GM23338 (cell line): ENCODE measurements at regions not wholly inside any gene's neighbourhood (a gene's known extent, or its start where the extent isn't known, plus 50 kb on each side); places are given as distances from the start of the nearest gene placed in this dataset.

Experiments
- CREB1 ChIP-seq: fragments of 250-450 bp; sonication (Bioruptor Pico); IDR thresholded peaks from 2 replicates; pipeline ENCODE4 v1.5.0; 2020; ENCODE audit warnings: low read depth, mild to moderate bottlenecking, moderate library complexity
- EZH2 ChIP-seq: fragments of 200-600 bp; sonication (generic); IDR thresholded peaks from one replicate; pipeline ENCODE4 v1.8.0; 2017; ENCODE audit warnings: antibody characterized with exemption, mild to moderate bottlenecking, low read depth; ENCODE audit not compliant: unreplicated experiment
- EZH2phosphoT487 ChIP-seq: fragments of 200-600 bp; sonication (generic); IDR thresholded peaks from one replicate; pipeline ENCODE4 v1.8.1; 2018; ENCODE audit warnings: antibody characterized with exemption; ENCODE audit not compliant: unreplicated experiment
- JUNB ChIP-seq: IDR thresholded peaks from one replicate; pipeline ENCODE4 v1.6.1; 2016; ENCODE audit warnings: antibody characterized with exemption; ENCODE audit not compliant: unreplicated experiment
- NANOG ChIP-seq: IDR thresholded peaks from 2 replicates; pipeline ENCODE4 v1.6.1; 2016; ENCODE audit warnings: antibody characterized with exemption, borderline replicate concordance
- POLR2AphosphoS5 ChIP-seq: IDR thresholded peaks from 2 replicates; pipeline ENCODE4 v1.6.1; 2016; ENCODE audit warnings: antibody characterized with exemption, low read depth
- STAT1 ChIP-seq: IDR thresholded peaks from one replicate; pipeline ENCODE4 v1.6.1; 2016; ENCODE audit warnings: antibody characterized with exemption; ENCODE audit not compliant: unreplicated experiment
- ZNF114 ChIP-seq: fragments of 250-450 bp; sonication (Bioruptor Pico); IDR thresholded peaks from 2 replicates; pipeline ENCODE4 v1.5.0; 2020; ENCODE audit warnings: mild to moderate bottlenecking, moderate library complexity
- ZNF331 ChIP-seq: fragments of 250-450 bp; sonication (Bioruptor Pico); IDR thresholded peaks from 2 replicates; pipeline ENCODE4 v1.5.0; 2020; ENCODE audit warnings: low read depth, mild to moderate bottlenecking, moderate library complexity
- TF ChIP-seq, protein P1 (sequence below), 2 experiments: fragments of 200-600 bp in 1 of 2; sonication (generic) in 1 of 2; conservative IDR thresholded peaks; 2 replicates each; pipeline versions ENCODE4 v1.5.1 to v1.6.1; 2016 to 2017; ENCODE audit warnings: antibody characterized with exemption in 2 of 2, low read depth in 2 of 2, mild to moderate bottlenecking in 2 of 2, moderate library complexity in 1 of 2
- TF ChIP-seq, protein P2 (sequence below): IDR thresholded peaks from one replicate; pipeline ENCODE4 v1.6.1; 2018; ENCODE audit warnings: antibody characterized with exemption; ENCODE audit not compliant: unreplicated experiment
- TF ChIP-seq, protein P3 (sequence below): IDR thresholded peaks from 2 replicates; pipeline ENCODE4 v1.6.1; 2016; ENCODE audit warnings: antibody characterized with exemption

DNA sequence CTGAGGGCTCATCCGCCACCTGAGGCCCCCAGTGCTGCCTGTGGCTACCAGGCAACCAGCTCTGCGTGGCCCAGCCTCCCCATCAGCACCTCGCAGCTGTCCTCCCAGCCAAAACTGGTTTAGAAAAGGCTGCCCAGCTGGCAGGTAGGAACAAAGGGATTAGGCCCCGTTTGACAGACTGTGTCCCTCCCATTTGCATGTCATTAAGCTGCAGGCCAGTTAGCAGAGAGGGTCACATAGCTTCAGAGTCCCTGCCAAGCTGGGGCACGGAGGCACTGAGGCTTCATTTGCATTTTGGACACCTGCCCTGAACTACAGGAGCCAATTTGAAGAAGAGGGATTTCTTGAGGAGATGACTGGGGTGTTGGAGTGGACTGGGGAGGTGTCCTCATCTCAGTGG lies 177.9 kb downstream of the TLE3 start:
- TF ChIP-seq, protein P1, sequence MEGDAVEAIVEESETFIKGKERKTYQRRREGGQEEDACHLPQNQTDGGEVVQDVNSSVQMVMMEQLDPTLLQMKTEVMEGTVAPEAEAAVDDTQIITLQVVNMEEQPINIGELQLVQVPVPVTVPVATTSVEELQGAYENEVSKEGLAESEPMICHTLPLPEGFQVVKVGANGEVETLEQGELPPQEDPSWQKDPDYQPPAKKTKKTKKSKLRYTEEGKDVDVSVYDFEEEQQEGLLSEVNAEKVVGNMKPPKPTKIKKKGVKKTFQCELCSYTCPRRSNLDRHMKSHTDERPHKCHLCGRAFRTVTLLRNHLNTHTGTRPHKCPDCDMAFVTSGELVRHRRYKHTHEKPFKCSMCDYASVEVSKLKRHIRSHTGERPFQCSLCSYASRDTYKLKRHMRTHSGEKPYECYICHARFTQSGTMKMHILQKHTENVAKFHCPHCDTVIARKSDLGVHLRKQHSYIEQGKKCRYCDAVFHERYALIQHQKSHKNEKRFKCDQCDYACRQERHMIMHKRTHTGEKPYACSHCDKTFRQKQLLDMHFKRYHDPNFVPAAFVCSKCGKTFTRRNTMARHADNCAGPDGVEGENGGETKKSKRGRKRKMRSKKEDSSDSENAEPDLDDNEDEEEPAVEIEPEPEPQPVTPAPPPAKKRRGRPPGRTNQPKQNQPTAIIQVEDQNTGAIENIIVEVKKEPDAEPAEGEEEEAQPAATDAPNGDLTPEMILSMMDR (conservative IDR thresholded peaks at IDR 0.05; ENCODE audit: low read depth in 2 of 2), result no peak
- TF ChIP-seq EZH2, result no peak
- TF ChIP-seq POLR2AphosphoS5, result no peak
- no peak for TF ChIP-seq ZNF331 (CRISPR knock-in tag)
- TF ChIP-seq EZH2phosphoT487, result no peak
- TF ChIP-seq, protein P2, sequence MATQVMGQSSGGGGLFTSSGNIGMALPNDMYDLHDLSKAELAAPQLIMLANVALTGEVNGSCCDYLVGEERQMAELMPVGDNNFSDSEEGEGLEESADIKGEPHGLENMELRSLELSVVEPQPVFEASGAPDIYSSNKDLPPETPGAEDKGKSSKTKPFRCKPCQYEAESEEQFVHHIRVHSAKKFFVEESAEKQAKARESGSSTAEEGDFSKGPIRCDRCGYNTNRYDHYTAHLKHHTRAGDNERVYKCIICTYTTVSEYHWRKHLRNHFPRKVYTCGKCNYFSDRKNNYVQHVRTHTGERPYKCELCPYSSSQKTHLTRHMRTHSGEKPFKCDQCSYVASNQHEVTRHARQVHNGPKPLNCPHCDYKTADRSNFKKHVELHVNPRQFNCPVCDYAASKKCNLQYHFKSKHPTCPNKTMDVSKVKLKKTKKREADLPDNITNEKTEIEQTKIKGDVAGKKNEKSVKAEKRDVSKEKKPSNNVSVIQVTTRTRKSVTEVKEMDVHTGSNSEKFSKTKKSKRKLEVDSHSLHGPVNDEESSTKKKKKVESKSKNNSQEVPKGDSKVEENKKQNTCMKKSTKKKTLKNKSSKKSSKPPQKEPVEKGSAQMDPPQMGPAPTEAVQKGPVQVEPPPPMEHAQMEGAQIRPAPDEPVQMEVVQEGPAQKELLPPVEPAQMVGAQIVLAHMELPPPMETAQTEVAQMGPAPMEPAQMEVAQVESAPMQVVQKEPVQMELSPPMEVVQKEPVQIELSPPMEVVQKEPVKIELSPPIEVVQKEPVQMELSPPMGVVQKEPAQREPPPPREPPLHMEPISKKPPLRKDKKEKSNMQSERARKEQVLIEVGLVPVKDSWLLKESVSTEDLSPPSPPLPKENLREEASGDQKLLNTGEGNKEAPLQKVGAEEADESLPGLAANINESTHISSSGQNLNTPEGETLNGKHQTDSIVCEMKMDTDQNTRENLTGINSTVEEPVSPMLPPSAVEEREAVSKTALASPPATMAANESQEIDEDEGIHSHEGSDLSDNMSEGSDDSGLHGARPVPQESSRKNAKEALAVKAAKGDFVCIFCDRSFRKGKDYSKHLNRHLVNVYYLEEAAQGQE, result no peak
- TF ChIP-seq, protein P3, sequence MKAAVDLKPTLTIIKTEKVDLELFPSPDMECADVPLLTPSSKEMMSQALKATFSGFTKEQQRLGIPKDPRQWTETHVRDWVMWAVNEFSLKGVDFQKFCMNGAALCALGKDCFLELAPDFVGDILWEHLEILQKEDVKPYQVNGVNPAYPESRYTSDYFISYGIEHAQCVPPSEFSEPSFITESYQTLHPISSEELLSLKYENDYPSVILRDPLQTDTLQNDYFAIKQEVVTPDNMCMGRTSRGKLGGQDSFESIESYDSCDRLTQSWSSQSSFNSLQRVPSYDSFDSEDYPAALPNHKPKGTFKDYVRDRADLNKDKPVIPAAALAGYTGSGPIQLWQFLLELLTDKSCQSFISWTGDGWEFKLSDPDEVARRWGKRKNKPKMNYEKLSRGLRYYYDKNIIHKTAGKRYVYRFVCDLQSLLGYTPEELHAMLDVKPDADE, result no peak
- no peak for TF ChIP-seq STAT1
- TF ChIP-seq NANOG, result no peak
- no peak for TF ChIP-seq CREB1
- no peak for TF ChIP-seq JUNB
- TF ChIP-seq ZNF114 (CRISPR knock-in tag), result no peak
